Endothelial cell of umbilical vein (primary cell): ENCODE measurements at regions not wholly inside any gene's neighbourhood (a gene's known extent, or its start where the extent isn't known, plus 50 kb on each side); places are given as distances from the start of the nearest gene placed in this dataset.

ENCODE experiments used
- EZH2 ChIP-seq: IDR thresholded peaks from 2 replicates; pipeline ENCODE4 v1.6.1; 2012; ENCODE audit warnings: borderline replicate concordance, low read depth, mild to moderate bottlenecking, moderate library complexity, low read length, inconsistent platforms; ENCODE audit not compliant: severe bottlenecking
- FOS ChIP-seq: IDR thresholded peaks from 2 replicates; pipeline ENCODE4 v1.6.1; 2011; ENCODE audit warnings: mild to moderate bottlenecking, low read length, moderate library complexity, borderline replicate concordance; ENCODE audit not compliant: insufficient read depth
- GATA2 ChIP-seq: IDR thresholded peaks from 2 replicates; pipeline ENCODE4 v1.7.0; 2011; ENCODE audit warnings: low read depth, mild to moderate bottlenecking, moderate library complexity, mixed read lengths, low read length; ENCODE audit not compliant: insufficient read length, insufficient read depth
- JUN ChIP-seq: IDR thresholded peaks from 2 replicates; pipeline ENCODE4 v1.6.1; 2011; ENCODE audit warnings: borderline replicate concordance, low read depth; ENCODE audit not compliant: insufficient read length, insufficient read depth
- MAX ChIP-seq: IDR thresholded peaks from 2 replicates; pipeline ENCODE4 v1.6.1; 2011; ENCODE audit not compliant: insufficient read depth, insufficient read length
- MYC ChIP-seq: IDR thresholded peaks from one replicate; pipeline ENCODE4 v1.6.1; 2011; ENCODE audit warnings: mild to moderate bottlenecking, low read depth, low read length
- POLR2A ChIP-seq: IDR thresholded peaks from 2 replicates; pipeline ENCODE4 v1.6.1; 2012; ENCODE audit warnings: low read depth, mild to moderate bottlenecking, control low read depth, low read length
- POLR2AphosphoS5 ChIP-seq: IDR thresholded peaks from 2 replicates; pipeline ENCODE4 v1.6.1; 2012; ENCODE audit warnings: low read depth, mild to moderate bottlenecking, control low read depth, low read length, moderate library complexity; ENCODE audit not compliant: insufficient read depth
- TF ChIP-seq, protein P1 (sequence below), 2 donors: IDR thresholded peaks; 1 replicate in 1 of 2; 2 replicates in 1 of 2; pipeline ENCODE4 v1.5.1; 2011; ENCODE audit warnings: low read length in 2 of 2, mild to moderate bottlenecking in 2 of 2, moderate library complexity in 2 of 2, control low read depth in 1 of 2, inconsistent platforms in 1 of 2, low read depth in 1 of 2; ENCODE audit not compliant: insufficient read depth in 1 of 2; ENCODE audit errors: extremely low read depth in 1 of 2

GRCh38 chr18:2002151-2002550, 569.2 kb downstream of the METTL4 start:
- TF ChIP-seq, protein P1, sequence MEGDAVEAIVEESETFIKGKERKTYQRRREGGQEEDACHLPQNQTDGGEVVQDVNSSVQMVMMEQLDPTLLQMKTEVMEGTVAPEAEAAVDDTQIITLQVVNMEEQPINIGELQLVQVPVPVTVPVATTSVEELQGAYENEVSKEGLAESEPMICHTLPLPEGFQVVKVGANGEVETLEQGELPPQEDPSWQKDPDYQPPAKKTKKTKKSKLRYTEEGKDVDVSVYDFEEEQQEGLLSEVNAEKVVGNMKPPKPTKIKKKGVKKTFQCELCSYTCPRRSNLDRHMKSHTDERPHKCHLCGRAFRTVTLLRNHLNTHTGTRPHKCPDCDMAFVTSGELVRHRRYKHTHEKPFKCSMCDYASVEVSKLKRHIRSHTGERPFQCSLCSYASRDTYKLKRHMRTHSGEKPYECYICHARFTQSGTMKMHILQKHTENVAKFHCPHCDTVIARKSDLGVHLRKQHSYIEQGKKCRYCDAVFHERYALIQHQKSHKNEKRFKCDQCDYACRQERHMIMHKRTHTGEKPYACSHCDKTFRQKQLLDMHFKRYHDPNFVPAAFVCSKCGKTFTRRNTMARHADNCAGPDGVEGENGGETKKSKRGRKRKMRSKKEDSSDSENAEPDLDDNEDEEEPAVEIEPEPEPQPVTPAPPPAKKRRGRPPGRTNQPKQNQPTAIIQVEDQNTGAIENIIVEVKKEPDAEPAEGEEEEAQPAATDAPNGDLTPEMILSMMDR (IDR thresholded peaks at IDR 0.05; ENCODE audit: extremely low read depth in 1 of 2, insufficient read depth in 1 of 2, low read depth in 1 of 2, low read length in 2 of 2), result no peak
- TF ChIP-seq POLR2A (no peak), JUN (no peak), POLR2AphosphoS5 (no peak), EZH2 (no peak), MAX (no peak), MYC (no peak), FOS (no peak), GATA2 (no peak)
